ENCODE measurements at regions not wholly inside any gene's neighbourhood (a gene's known extent, or its start where the extent isn't known, plus 50 kb on each side); places are given as distances from the start of the nearest gene placed in this dataset.

GRCh38 chr12:19834592-19834991 is 395.3 kb downstream of the AEBP2 start:
- no peak for ATAC-seq

- no peak for ATAC-seq
These were observed 396.8 kb downstream of the AEBP2 start for GRCh38 chr12:19836056-19836455.

- no peak for ATAC-seq
These were observed 397.2 kb downstream of the AEBP2 start for GRCh38 chr12:19836456-19836855.

- ATAC-seq: no peak
These were observed 398.3 kb downstream of the AEBP2 start for GRCh38 chr12:19837543-19837942.

GRCh38 chr12:19841451-19841850 is 402.2 kb downstream of the AEBP2 start:
- no peak for ATAC-seq

GRCh38 chr12:19842116-19842515 is 402.8 kb downstream of the AEBP2 start:
- no peak for ATAC-seq

GRCh38 chr12:19844224-19844623 is 404.9 kb downstream of the AEBP2 start:
- ATAC-seq: no peak

GRCh38 chr12:19846574-19846973 is 407.3 kb downstream of the AEBP2 start:
- ATAC-seq: no peak

GRCh38 chr12:19847294-19848059 is 408.2 kb downstream of the AEBP2 start:
- no peak for ATAC-seq

- no peak for ATAC-seq
These were observed 409.1 kb downstream of the AEBP2 start for GRCh38 chr12:19848421-19848820.

- no peak for ATAC-seq
These were observed 409.9 kb downstream of the AEBP2 start for GRCh38 chr12:19849208-19849607.

GRCh38 chr12:19850346-19851065 is 411.2 kb downstream of the AEBP2 start:
- no peak for ATAC-seq

GRCh38 chr12:19852100-19852855 is 413.0 kb downstream of the AEBP2 start:
- ATAC-seq: no peak

- ATAC-seq: no peak
These were observed 416.6 kb downstream of the AEBP2 start for GRCh38 chr12:19855851-19856250.

GRCh38 chr12:19856389-19856788 is 417.1 kb downstream of the AEBP2 start:
- no peak for ATAC-seq

- ATAC-seq: no peak
These were observed 417.9 kb downstream of the AEBP2 start for GRCh38 chr12:19857204-19857603.

GRCh38 chr12:19867151-19867550 is 427.9 kb downstream of the AEBP2 start:
- no peak for ATAC-seq

- ATAC-seq: no peak
These were observed 428.7 kb downstream of the AEBP2 start for GRCh38 chr12:19867970-19868369.

- ATAC-seq: no peak
These were observed 430.1 kb downstream of the AEBP2 start for GRCh38 chr12:19869413-19869812.

- ATAC-seq: no peak
These were observed 433.6 kb downstream of the AEBP2 start for GRCh38 chr12:19872621-19873540.

GRCh38 chr12:19880076-19880475 is 440.8 kb downstream of the AEBP2 start:
- no peak for ATAC-seq

GRCh38 chr12:19880721-19881120 is 441.4 kb downstream of the AEBP2 start:
- no peak for ATAC-seq

Data from activated CD4-positive, CD25-positive, alpha-beta regulatory T cell treated with anti-CD3 and anti-CD28 coated beads, Interleukin-2, amount 50 U/mL, for 24 hours (primary cell).